HFF-Myc (cell line): ENCODE measurements at regions not wholly inside any gene's neighbourhood (a gene's known extent, or its start where the extent isn't known, plus 50 kb on each side); places are given as distances from the start of the nearest gene placed in this dataset.

Experiments used
- DNase-seq: peaks from one replicate; pipeline ENCODE4 v3.0.0-alpha.2; 2011; ENCODE audit warnings: low read depth; ENCODE audit errors: extremely low read depth
- H3K4me3 ChIP-seq: replicated peaks from 2 replicates; pipeline ENCODE4 v1.5.1; 2011; ENCODE audit warnings: low read depth, mild to moderate bottlenecking, control low read depth, low read length
- CTCF ChIP-seq: IDR thresholded peaks from 2 replicates; pipeline ENCODE4 v1.5.1; 2012; ENCODE audit warnings: mild to moderate bottlenecking, low read depth, low read length, control low read depth; ENCODE audit errors: missing control alignments

GRCh38 chr19:30884146-30884812 lies 465.0 kb downstream of the TSHZ3 start:
- DNase-seq = no peak
- no peak for TF ChIP-seq CTCF
- no peak overlapping the region for H3K4me3 ChIP-seq

GRCh38 chr19:30883071-30883470 lies 466.2 kb downstream of the TSHZ3 start:
- no peak for TF ChIP-seq CTCF
- no peak overlapping the region for H3K4me3 ChIP-seq
- DNase-seq = no peak

GRCh38 chr19:30882411-30883005 lies 466.7 kb downstream of the TSHZ3 start:
- DNase-seq = no peak
- no peak overlapping the region for H3K4me3 ChIP-seq
- TF ChIP-seq CTCF = no peak

- no peak for TF ChIP-seq CTCF
- no peak overlapping the region for H3K4me3 ChIP-seq
- no peak for DNase-seq
Observed at GRCh38 chr19:30881930-30882329, 467.3 kb downstream of the TSHZ3 start.

GRCh38 chr19:30881281-30881680 lies 468.0 kb downstream of the TSHZ3 start:
- no peak overlapping the region for H3K4me3 ChIP-seq
- TF ChIP-seq CTCF = no peak
- DNase-seq = no peak

- no peak for DNase-seq
- H3K4me3 ChIP-seq = no peak overlapping the region
- no peak for TF ChIP-seq CTCF
Observed at GRCh38 chr19:30880551-30880950, 468.7 kb downstream of the TSHZ3 start.
